Ishikawa (cell line): ENCODE measurements at regions not wholly inside any gene's neighbourhood (a gene's known extent, or its start where the extent isn't known, plus 50 kb on each side); places are given as distances from the start of the nearest gene placed in this dataset.

ENCODE experiments used
- CEBPB ChIP-seq: IDR thresholded peaks from 2 replicates; pipeline ENCODE4 v1.6.1; 2012
- CREB1 ChIP-seq: IDR thresholded peaks from 2 replicates; pipeline ENCODE4 v1.6.1; 2012; ENCODE audit warnings: low read depth
- EP300 ChIP-seq: IDR thresholded peaks from 2 replicates; pipeline ENCODE4 v1.6.1; 2012; ENCODE audit warnings: borderline replicate concordance
- FOXM1 ChIP-seq: IDR thresholded peaks from 2 replicates; pipeline ENCODE4 v1.6.1; 2012; ENCODE audit warnings: low read depth, borderline replicate concordance
- MAX ChIP-seq: IDR thresholded peaks from 2 replicates; pipeline ENCODE4 v1.6.1; 2012
- RAD21 ChIP-seq: IDR thresholded peaks from 2 replicates; pipeline ENCODE4 v1.6.1; 2012; ENCODE audit warnings: low read depth
- REST ChIP-seq: IDR thresholded peaks from 2 replicates; pipeline ENCODE4 v1.6.1; 2012; ENCODE audit warnings: low read depth, mild to moderate bottlenecking
- TAF1 ChIP-seq: IDR thresholded peaks from 2 replicates; pipeline ENCODE4 v1.6.1; 2012; ENCODE audit warnings: low read depth, mild to moderate bottlenecking
- TEAD4 ChIP-seq: IDR thresholded peaks from 2 replicates; pipeline ENCODE4 v1.6.1; 2012
- YY1 ChIP-seq: IDR thresholded peaks from 2 replicates; pipeline ENCODE4 v1.6.1; 2012; ENCODE audit warnings: low read depth

- TF ChIP-seq TAF1 (no peak), MAX (no peak), REST (no peak), CREB1 (no peak), EP300 (no peak), TEAD4 (no peak), RAD21 (no peak), CEBPB (no peak), YY1 (no peak), FOXM1 (no peak)
Measured at GRCh38 chr7:110170841-110171240, 920.1 kb upstream of the LRRN3 start.
